ENCODE measurements at regions not wholly inside any gene's neighbourhood (a gene's known extent, or its start where the extent isn't known, plus 50 kb on each side); places are given as distances from the start of the nearest gene placed in this dataset.

GRCh38 chr16:35516551-35516950 is 2057.1 kb downstream of the TP53TG3F start:
- FAIRE-seq, result no peak

DNA sequence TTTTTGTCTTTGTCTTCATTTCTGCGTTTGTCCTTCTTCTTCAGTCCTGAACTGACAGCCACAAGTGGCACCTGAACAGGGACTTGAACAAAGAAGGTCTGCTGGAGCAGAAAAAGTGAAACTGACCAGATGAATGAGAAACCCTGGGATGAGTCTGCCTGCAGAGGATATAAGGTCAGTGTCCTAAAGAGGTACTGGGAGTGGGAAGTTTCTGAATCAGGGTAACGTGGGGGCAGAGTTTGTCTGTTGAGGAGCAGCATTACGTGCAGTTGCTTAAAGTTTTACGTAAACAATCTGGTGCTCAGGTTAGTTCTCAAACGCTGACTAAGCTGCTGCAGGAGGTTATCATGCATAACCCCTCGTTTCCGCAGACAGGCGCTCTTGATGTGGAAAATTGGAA is 2057.6 kb downstream of the TP53TG3F start:
- FAIRE-seq, result no peak

GRCh38 chr16:35523991-35524390 is 2064.6 kb downstream of the TP53TG3F start:
- FAIRE-seq, result no peak

GRCh38 chr16:35525979-35526590 is 2066.7 kb downstream of the TP53TG3F start:
- no peak for FAIRE-seq

DNA sequence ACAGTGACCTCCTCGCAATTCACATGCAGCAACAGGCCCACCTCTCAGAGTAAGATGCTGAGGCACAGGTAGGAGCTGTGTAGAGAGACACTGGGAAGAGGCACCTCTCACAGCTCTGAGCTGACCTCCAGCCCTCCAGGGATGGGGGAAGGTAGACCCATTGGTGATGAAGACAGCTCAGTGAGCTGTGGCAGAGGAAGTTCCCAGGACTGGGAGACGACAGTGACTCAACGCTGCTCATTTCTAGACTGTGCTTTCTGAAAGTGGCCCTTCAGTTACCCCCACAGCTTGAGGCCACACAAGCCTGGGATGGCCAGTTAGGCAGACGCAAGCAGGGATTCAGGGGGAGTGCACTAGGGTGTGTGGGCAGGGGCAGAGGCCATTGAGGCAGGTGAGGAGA is 2073.2 kb downstream of the TP53TG3F start:
- no peak for FAIRE-seq

DNA sequence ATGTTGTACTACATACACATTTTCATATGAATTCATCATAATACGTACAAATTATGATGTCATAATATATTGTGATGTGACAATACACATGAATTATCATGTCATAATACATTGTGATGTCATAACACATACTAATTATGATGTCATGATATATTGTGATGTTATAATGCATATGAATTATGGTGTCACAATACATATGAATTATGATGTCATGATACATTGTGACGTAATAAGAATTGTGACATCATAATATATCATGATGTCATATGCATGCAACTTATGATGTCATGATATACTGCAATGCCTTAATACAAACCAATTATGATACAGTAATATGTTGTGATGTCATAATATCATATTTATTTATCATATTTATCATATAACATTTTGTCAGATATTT is 2074.3 kb downstream of the TP53TG3F start:
- peak; percentile 32 for FAIRE-seq

DNA sequence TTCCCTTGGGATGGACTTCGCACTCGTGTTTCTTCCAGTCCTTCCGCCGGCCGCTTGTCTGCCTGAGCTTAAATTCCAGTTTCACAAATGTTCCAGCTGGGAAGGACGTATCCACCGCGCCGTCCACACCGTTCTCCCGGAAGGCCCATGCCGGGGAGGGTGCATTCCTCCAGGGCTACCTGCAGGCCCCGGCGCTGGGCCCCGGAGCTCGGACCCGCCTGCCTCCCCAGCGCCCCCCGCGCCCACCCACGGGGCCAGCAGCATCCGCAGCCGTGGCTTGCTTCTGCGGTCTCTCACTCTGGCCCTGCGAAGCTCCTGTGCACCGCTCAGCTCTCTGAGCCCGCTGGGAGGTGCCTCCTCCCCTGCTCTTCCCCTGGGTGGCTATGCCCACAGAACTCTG is 2084.1 kb downstream of the TP53TG3F start:
- FAIRE-seq, result no peak

DNA sequence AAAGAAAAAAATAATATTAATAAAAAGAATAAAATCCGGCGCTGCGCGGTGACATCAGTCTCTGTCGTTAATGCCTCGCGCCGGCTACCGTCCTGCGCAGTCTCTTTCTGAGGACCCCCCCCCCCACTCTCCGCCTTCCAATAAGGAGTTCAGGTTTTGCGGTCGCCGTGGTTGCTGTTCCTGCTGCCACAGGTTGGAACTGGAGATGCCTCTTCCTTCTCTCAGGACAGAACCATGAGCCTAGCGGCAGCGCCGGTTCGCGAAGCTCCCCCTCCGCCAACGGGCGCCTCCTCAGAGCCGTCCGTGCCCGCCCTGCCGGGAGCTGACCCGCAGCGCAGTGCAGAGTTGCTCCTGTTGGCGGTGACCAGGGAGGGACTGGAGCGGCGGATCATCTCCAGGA is 2093.4 kb downstream of the TP53TG3F start:
- no peak for FAIRE-seq

DNA sequence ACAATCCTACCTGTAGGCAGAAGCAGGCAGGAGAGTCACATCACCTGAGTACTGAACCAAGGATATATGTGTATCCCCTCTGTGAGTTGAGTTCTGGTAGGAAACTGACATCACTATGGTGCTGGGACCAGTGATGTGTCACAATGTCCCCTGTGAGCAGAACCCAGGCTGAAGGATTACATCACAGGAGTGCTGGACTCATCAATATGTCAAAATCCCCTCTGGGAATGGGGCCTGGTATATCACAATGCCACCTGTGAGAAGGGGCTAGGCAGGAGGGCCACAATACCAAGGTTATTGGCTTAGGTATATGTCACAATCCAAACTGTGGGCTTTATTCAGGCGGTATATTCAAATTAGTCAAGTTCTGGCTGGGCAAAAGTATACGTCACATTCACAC is 2098.3 kb downstream of the TP53TG3F start:
- no peak for FAIRE-seq

- FAIRE-seq, result no peak
These were observed 2100.7 kb downstream of the TP53TG3F start for GRCh38 chr16:35559911-35560636.

DNA sequence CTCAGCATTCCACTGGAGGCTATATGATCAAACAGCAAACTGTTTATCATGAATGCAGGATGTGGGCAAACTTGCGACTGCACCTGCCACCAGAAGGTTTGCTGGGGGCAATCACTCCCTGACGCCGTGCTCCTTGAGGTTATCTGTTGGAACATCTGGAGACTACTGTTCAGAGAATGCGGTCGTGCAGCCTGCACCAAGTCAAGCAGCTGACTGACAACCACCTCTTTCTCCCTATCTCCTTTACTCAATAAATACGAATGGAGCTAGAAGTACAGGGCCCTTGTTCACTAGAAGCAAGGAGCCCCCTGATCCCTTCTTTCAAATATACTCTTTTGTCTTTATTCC is 2101.2 kb downstream of the TP53TG3F start:
- no peak for FAIRE-seq

- FAIRE-seq, result no peak
These were observed 2101.9 kb downstream of the TP53TG3F start for GRCh38 chr16:35561346-35561745.

- no peak for FAIRE-seq
These were observed 2103.1 kb downstream of the TP53TG3F start for GRCh38 chr16:35562471-35562870.

DNA sequence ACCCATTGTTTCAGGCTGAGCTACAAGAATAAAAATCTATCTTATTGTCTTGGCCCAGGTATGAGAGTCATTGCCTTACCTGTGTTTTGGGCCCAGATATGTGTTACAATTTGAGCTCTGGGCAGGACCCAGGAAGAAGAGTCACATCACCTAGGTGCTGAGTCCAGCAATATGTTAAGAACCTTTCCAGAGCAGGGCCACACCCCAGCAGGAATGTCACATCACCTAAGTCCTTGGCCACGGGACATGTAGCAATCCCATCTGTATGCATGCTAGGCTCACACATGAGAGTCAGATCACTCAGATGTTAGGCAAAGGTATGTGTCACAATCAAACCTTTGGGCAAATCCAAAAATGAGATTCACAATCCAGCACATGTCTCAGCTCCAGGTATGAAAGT is 2103.5 kb downstream of the TP53TG3F start:
- no peak for FAIRE-seq

DNA sequence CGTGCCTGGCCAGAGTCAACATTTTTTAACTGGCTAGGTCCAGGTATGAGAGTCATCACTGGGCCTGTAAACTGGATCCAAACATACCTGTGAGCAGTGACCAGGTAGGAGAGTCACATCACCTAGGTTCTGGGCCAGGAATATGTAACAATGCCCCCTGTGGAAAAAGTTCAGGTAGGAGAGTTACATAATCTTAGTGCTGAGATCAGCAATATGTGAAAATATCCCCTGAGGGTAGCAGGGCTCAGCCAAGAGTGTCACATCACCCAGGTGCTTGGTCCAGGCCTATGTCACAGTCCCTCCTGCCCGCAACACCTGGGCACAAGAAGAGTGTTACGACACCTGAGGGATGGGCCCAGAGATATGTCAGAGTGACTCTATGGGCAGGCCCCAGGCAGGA is 2104.7 kb downstream of the TP53TG3F start:
- FAIRE-seq, result no peak

DNA sequence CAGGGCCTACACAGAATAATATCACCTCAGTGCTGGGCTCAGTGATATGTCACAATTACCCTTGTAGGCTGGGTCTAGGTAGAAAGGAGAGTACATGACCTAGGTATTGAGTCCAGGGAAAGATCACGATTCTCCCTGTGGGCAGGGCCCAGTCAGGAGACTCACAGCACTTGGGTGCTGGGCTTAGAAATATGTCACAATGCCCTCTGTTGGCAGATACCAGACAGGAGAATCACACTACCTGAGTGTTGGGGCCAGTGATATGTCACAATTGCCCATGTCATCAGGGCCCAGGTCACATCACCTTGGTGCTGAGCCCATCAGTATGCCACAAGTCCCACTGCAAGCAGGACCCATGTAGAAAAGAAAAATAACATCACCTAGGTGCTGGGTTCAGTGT is 2105.5 kb downstream of the TP53TG3F start:
- no peak for FAIRE-seq

DNA sequence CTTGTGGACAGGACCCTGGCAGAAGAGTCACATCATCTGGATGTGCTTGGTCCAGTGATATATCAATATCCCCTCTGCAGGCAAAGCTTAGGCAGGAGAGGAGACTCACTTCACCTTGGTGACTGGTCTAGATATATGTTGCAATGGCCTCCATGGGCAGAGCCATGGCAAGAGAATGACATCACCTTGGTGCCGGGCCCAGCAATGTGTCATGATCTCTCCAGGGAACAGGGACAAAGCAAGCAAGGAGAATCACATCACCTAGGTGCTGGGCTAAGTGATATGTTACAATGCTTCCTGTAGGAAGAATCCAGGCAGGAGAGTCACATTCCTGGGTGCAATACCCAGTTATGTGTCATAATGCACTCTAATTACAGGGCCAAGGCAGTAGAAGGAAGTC is 2106.2 kb downstream of the TP53TG3F start:
- FAIRE-seq, result no peak

- no peak for FAIRE-seq
These were observed 2110.0 kb downstream of the TP53TG3F start for GRCh38 chr16:35569413-35569812.

DNA sequence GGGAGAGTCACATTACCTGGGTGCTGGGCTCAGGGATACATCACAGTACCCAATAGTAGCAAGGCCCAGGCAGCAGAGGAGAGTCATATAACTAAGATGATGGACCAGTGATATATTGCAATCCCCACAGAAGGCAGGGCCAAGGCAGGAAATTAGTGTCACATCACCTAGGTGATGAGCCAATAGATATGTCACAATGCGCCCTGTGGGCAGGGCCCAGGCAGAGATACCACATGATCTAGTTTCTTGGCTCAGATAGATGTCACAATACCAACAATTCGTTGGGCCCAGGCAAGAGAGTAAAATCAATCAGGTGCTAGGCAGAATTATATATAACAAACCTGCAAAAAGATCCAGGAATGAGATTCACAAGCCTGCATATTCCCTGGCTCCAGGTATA is 2111.5 kb downstream of the TP53TG3F start:
- FAIRE-seq, result no peak

DNA sequence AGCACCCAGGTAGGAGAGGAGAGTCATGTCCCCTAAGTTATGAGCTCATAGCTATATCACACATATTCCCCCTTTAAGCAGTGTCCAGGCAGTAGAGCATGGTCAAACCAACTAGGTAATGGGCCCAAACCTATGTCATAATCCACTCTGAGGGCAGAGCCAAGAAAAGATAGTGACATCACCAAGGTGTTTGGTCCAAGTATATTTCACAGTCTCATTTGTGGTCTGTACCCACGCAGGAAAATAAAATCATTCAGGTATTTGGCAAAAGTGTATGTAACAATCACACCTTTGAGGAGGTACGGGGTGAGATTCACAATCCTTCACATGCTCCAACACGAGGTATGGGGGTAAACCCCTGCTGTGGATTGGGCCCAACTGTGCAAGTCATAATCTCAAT is 2112.8 kb downstream of the TP53TG3F start:
- no peak for FAIRE-seq

GRCh38 chr16:35573407-35573806 is 2114.0 kb downstream of the TP53TG3F start:
- FAIRE-seq, result no peak

GRCh38 chr16:35574011-35574410 is 2114.6 kb downstream of the TP53TG3F start:
- FAIRE-seq, result no peak

DNA sequence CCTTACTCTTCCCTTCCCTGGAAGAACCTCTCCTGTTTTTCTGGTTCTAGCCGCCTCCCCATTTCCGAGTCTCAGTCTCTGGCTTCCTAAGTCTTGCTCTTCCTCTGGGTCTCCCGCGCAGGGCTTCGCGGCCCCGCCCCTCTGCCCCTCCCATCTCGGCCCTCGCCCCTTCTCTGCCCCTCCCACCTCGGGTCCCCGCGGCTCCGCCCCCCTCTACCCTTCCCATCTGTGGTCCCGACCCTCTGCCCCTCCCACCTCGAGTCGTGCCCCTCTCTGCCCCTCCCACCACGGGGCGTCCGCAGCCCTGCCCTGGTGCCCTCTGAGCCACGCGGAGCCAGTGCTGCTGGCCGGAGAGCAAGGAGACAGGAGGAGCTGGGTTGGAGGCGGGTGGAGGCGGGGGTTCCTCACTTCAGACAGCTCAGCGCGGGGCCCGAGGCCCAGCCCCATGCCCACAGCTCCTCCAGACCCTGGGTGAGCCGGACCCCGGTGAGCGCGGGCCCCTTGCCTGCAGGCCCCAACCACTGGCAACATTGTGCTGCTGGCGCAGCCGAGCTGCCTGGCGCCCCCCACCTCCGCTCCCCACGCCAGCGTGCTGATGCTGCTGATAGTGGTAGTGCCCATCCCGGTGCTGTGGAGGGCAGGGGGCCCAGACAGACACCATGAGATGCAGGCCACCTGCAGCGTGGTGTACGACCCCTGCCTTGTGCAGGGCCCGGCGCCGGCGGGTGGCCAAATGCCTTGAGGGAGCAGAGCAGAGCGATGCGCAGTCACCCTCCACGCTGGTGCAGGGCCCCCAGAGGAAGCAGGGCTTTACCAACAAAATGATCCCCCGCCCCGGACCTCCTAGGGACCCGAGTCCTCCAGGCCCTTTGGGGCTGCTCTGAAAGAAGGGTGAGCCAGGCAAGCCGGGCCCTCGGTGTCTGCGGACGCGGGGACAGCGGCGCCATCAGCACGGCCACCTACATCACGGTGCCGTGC is 2115.3 kb downstream of the TP53TG3F start:
- FAIRE-seq, result no peak

- FAIRE-seq, result no peak
These were observed 2116.0 kb downstream of the TP53TG3F start for GRCh38 chr16:35575432-35575821.
